MM.1S (cell line): ENCODE measurements at regions not wholly inside any gene's neighbourhood (a gene's known extent, or its start where the extent isn't known, plus 50 kb on each side); places are given as distances from the start of the nearest gene placed in this dataset.
"Not testable (repeated sequence)": the region's sequence is repeated elsewhere in the genome, so short reads cannot be mapped to it uniquely, and the experiment has no call there.

Source experiments
- EZH2phosphoT487 ChIP-seq: fragments of 300-600 bp; sonication (generic); IDR thresholded peaks from 2 replicates; pipeline ENCODE4 v1.6.1; 2018; ENCODE audit warnings: antibody characterized with exemption, low read length
- TF ChIP-seq, protein P1 (sequence below): fragments of 300-600 bp; sonication (generic); IDR thresholded peaks from 2 replicates; pipeline ENCODE4 v1.5.1; 2016; ENCODE audit warnings: antibody characterized with exemption, low read length, mixed read lengths

DNA sequence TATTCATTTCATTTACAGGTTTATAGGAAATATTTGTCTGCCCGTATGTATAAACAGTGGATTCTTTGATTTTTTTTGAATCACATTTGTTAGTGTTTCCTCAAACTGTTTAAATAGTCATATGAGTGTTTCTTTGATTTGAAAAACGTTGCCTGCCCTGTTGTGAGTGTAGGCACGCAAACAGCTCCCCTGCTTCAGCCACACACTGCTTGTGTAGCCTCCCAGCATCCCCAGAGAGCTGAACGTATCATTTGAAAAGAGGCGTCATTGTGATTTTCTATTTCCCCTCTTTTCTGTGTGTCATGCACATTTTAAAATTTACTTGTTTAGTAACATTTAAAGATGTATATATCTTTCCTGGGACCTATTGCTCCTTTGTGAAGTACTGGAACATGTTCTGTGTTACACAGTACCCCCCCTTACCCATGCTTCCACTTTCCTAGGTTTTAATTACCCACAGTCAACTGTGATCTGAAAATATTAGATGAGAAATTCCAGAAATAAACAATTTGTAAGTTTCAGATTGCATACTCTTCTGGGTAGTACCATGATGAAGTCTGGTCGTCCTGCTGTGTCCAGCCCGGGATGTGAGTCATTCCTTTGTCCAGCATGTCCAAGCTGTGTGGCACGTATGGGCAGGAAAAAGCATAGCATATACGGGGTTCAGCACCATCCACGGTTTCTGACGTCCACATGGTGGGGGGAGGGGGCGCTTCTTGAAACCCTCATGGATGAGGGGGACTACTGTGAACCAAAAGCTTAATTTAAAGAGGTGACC lies 78.7 kb downstream of the NPIPB11 start:
- TF ChIP-seq, protein P1, sequence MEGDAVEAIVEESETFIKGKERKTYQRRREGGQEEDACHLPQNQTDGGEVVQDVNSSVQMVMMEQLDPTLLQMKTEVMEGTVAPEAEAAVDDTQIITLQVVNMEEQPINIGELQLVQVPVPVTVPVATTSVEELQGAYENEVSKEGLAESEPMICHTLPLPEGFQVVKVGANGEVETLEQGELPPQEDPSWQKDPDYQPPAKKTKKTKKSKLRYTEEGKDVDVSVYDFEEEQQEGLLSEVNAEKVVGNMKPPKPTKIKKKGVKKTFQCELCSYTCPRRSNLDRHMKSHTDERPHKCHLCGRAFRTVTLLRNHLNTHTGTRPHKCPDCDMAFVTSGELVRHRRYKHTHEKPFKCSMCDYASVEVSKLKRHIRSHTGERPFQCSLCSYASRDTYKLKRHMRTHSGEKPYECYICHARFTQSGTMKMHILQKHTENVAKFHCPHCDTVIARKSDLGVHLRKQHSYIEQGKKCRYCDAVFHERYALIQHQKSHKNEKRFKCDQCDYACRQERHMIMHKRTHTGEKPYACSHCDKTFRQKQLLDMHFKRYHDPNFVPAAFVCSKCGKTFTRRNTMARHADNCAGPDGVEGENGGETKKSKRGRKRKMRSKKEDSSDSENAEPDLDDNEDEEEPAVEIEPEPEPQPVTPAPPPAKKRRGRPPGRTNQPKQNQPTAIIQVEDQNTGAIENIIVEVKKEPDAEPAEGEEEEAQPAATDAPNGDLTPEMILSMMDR, result not testable (repeated sequence)
- TF ChIP-seq EZH2phosphoT487, result not testable (repeated sequence)
